Keratinocyte (primary cell): ENCODE measurements at regions not wholly inside any gene's neighbourhood (a gene's known extent, or its start where the extent isn't known, plus 50 kb on each side); places are given as distances from the start of the nearest gene placed in this dataset.

Experiments
- CTCF ChIP-seq, 3 experiments: IDR thresholded peaks in 1 of 3; conservative IDR thresholded peaks in 1 of 3; optimal IDR thresholded peaks in 1 of 3; 2 replicates in 2 of 3; 3 replicates in 1 of 3; pipeline versions ENCODE3 to v1.5.1; 2011; ENCODE audit warnings: low read length in 3 of 3, mild to moderate bottlenecking in 3 of 3, moderate library complexity in 2 of 3, control low read depth in 1 of 3, inconsistent platforms in 1 of 3; ENCODE audit not compliant: insufficient read depth in 2 of 3; ENCODE audit errors: extremely low read depth in 1 of 3
- EZH2 ChIP-seq: IDR thresholded peaks from one replicate; pipeline ENCODE4 v1.6.1; 2012; ENCODE audit warnings: inconsistent platforms, mild to moderate bottlenecking, low read length, moderate library complexity

DNA sequence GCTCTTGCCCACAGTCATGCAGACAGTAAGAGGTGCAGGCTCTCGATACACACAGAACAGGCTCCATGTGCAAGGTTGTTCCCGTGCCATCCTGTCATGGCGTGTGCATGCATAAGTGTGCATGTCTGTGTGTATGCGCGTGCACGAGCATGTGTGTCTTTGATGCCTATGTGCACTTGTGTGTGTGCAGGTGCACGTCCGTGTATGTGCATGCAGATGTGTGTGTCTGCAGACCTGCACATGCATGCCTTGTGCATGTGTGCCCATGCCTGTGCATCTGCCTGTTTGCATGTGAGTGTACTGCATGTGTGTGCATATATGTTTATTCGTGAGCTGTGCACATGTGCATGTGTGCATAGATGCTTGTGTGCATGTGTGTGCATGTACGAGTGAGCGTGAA, 309.8 kb downstream of the TMEM121 start:
- TF ChIP-seq EZH2: no peak
- TF ChIP-seq CTCF (optimal IDR thresholded peaks at IDR 0.05 in 1 of 3, IDR thresholded peaks at IDR 0.05 in 1 of 3, conservative IDR thresholded peaks at IDR 0.05 in 1 of 3; ENCODE audit: extremely low read depth in 1 of 3, insufficient read depth in 2 of 3, low read length in 3 of 3): no peak
